GM12874 (cell line): ENCODE measurements at regions not wholly inside any gene's neighbourhood (a gene's known extent, or its start where the extent isn't known, plus 50 kb on each side); places are given as distances from the start of the nearest gene placed in this dataset.

Source experiments
- TF ChIP-seq, protein P1 (sequence below): IDR thresholded peaks from 2 replicates; pipeline ENCODE4 v1.5.1; 2011; ENCODE audit warnings: low read depth, mild to moderate bottlenecking, control low read depth, low read length, moderate library complexity; ENCODE audit not compliant: insufficient read depth

DNA sequence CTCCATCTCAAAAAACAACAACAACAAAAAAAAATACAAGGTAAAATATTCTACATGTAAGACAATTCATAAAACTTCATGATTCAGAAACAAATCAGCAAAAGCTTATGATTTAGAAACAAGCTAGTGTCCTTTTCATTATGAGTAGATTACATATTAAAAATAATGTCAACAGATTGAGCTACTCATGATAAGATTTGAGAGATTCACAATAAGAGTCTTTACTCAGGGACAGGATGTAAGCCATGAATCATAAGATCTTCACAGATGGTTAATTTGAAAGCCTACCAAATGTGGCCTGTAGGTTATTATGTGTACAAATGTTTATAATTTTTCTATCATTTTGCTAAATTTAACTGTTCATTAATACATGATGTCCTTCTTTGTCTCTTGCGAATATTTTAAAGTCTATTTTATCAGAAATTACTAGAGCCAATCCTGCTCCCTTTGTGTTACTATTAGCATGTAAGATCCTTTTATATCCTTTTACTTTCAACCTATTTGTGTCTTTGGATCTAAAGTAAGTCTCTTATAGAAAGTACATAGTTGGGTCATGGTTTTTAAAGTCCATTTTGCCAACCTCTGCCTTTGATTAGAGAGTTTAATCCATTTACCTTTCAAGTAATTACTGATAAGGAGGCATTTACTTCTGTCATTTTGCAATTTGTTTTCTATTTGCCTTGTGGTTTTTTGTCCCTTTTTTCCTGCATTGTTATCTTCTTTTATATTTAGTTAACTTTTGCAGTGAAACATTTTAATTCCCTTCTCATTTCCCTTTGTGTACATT lies 68.3 kb upstream of the RXFP2 start:
- TF ChIP-seq, protein P1, sequence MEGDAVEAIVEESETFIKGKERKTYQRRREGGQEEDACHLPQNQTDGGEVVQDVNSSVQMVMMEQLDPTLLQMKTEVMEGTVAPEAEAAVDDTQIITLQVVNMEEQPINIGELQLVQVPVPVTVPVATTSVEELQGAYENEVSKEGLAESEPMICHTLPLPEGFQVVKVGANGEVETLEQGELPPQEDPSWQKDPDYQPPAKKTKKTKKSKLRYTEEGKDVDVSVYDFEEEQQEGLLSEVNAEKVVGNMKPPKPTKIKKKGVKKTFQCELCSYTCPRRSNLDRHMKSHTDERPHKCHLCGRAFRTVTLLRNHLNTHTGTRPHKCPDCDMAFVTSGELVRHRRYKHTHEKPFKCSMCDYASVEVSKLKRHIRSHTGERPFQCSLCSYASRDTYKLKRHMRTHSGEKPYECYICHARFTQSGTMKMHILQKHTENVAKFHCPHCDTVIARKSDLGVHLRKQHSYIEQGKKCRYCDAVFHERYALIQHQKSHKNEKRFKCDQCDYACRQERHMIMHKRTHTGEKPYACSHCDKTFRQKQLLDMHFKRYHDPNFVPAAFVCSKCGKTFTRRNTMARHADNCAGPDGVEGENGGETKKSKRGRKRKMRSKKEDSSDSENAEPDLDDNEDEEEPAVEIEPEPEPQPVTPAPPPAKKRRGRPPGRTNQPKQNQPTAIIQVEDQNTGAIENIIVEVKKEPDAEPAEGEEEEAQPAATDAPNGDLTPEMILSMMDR = no peak

DNA sequence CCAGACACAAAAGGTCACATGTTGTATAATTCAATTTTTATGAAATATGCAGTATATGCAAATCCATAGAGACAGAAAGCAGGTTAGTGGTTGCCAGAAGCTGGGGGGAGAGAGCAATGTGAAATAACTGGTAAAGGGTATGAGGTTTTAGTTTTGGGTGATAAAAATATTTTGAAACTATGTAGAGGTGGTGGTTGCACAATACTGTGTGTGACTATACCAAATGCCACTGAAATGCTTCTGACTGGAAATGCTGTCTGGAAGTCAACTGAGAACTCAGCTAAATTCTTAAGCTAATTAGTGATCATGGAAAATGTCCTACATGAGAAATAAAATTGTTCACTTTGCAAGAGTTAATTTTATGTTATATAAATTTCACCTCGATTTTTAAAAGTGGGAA lies 65.3 kb upstream of the RXFP2 start:
- TF ChIP-seq, protein P1 = no peak

DNA sequence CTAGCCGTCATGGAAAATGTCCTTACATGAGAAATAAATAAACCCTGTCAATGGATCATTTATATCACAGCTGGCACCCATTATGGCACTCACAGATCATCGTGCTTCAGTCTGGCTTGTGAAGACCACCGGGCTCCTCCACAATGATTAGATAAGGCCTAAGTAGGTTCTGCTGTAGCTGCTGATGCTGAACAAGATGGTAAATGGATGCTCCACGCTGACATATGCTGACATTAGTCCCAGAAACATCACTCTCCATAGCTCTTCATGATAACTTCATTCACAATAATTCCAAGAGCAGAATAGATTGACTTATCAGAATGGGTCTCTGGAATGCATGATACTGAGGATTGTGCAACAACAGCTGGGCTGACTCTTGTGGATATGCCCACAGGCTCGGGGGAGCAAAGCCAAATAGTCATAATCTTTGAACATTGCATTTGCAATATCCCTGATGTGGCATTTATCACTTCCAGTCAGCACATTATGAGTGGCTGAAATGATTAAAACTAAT lies 63.8 kb upstream of the RXFP2 start:
- TF ChIP-seq, protein P1 = no peak

DNA sequence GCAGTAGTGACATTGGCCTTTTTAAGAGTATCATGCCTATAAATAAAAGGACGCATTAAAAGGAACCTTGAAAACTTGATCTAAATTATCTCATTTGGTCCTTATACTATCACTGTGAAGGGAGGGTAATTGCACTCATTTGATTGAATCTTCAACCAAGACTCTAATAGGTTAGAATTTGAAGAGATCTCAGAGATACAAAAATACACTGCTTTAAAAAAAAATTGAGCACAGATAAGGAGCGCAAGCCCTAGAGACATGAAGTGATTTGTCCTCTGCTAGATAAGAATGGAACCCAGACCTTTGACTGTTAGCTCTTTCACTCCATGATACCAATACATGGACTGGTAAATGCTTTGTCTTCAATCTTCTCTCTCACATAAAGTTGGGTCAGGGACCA lies 58.2 kb upstream of the RXFP2 start:
- TF ChIP-seq, protein P1 = no peak

DNA sequence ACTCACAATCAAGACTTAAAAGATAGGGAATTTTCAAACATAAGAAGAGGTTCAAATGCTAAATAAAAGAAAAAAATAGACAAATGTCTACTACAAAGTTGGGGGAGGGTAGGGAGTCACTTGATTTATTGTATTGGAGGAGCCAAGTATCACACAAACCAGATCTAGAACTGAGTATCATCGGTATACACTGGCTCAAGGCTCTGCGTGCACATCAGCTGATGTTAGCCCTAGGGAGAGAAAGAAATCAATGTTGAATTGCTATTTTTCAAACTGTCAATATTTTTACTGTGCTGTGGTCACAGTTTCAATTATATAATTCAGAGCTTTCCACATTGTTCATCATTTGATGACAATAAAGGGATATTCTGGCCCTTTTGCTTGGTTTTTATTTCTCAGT lies 54.9 kb upstream of the RXFP2 start:
- TF ChIP-seq, protein P1 = no peak

DNA sequence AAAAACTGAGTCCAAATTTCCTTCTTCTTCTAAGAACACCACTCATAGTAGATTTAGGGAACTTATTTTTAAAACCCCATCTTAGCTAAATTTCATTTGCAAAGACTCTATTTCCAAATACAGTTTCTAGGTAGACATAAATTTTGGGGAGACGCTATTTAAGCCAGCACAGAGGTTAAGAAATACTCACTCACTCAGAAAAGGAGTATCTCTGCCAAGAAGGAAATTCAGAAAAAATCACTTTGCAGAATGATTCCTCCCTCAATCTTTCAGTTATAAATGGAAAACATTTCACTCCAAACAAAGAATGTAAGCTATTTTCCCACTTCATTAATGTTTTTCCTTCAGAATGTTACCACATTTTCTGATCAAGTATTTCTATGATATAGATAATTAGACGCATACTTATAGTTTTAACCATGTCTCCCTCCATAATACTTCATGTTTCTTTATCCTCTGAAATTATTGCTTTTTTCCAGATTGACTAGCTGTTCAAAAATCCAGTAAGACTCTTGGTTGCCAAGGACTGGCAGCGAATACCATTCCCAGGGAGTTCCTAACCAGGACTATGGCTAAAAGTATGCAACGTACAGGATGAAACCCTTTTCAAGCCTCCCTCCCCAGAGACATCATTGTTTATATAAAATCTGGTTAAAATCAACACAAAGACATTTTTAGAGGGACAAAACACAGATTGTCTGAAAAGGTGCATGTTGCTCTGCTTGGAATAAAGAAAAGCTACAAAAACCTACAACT lies 52.5 kb upstream of the RXFP2 start:
- TF ChIP-seq, protein P1 = no peak
